ENCODE measurements at regions not wholly inside any gene's neighbourhood (a gene's known extent, or its start where the extent isn't known, plus 50 kb on each side); places are given as distances from the start of the nearest gene placed in this dataset.

- TF ChIP-seq TAF1 (IDR thresholded peaks at IDR 0.05; ENCODE audit: low read depth, low read length) (no peak), POLR2A (IDR thresholded peaks at IDR 0.05; ENCODE audit: low read depth, low read length) (no peak), POLR2AphosphoS5 (IDR thresholded peaks at IDR 0.05; ENCODE audit: low read depth, low read length) (no peak), SPI1 (IDR thresholded peaks at IDR 0.05; ENCODE audit: low read depth, low read length) (no peak), PAX5 (IDR thresholded peaks at IDR 0.05; ENCODE audit: insufficient read depth, low read length, severe bottlenecking) (no peak)
These were observed 300.5 kb upstream of the MME start for GRCh38 chr3:154779571-154779970.
